MM.1S (cell line): ENCODE measurements at regions not wholly inside any gene's neighbourhood (a gene's known extent, or its start where the extent isn't known, plus 50 kb on each side); places are given as distances from the start of the nearest gene placed in this dataset.

Source experiments
- DNase-seq: peaks from one replicate; pipeline ENCODE4 v3.0.0-alpha.2; 2015
- H2AFZ ChIP-seq: fragments of 300-600 bp; sonication (generic); 2 replicates; pipeline ENCODE4 v1.6.0; 2016; ENCODE audit warnings: antibody characterized with exemption, low read length
- H3F3A ChIP-seq: fragments of 300-600 bp; sonication (generic); 2 replicates; pipeline ENCODE4 v1.6.1; 2016; ENCODE audit warnings: mild to moderate bottlenecking, antibody characterized with exemption, low read length, moderate library complexity, mixed read lengths; ENCODE audit not compliant: insufficient read depth
- H3K27ac ChIP-seq: fragments of 300-600 bp; sonication (generic); 2 replicates; pipeline ENCODE4 v1.5.1; 2016; ENCODE audit warnings: mild to moderate bottlenecking, low read length
- H3K27me3 ChIP-seq: fragments of 300-600 bp; sonication (generic); replicated peaks from 2 replicates; pipeline ENCODE4 v1.6.0; 2016; ENCODE audit warnings: low read length; ENCODE audit not compliant: insufficient read depth
- H3K36me3 ChIP-seq: fragments of 300-600 bp; sonication (generic); replicated peaks from 2 replicates; pipeline ENCODE4 v1.6.1; 2016; ENCODE audit warnings: mild to moderate bottlenecking, low read length, mixed read lengths; ENCODE audit not compliant: insufficient read depth
- H3K4me1 ChIP-seq: fragments of 300-600 bp; sonication (generic); 2 replicates; pipeline ENCODE4 v1.6.1; 2016; ENCODE audit warnings: low read length, mixed read lengths
- H3K4me2 ChIP-seq: fragments of 300-600 bp; sonication (generic); 2 replicates; pipeline ENCODE4 v1.6.0; 2016; ENCODE audit warnings: low read depth, low read length
- H3K4me3 ChIP-seq: fragments of 300-600 bp; sonication (generic); 2 replicates; pipeline ENCODE4 v1.5.1; 2016; ENCODE audit warnings: low read length, mixed read lengths
- H3K79me2 ChIP-seq: fragments of 300-600 bp; sonication (generic); 2 replicates; pipeline ENCODE4 v1.6.1; 2016; ENCODE audit warnings: mixed run types, low read length, mixed read lengths
- H3K9ac ChIP-seq: fragments of 300-600 bp; sonication (generic); 2 replicates; pipeline ENCODE4 v1.6.1; 2016; ENCODE audit warnings: low read length, mixed read lengths
- H3K9me2 ChIP-seq: fragments of 300-600 bp; sonication (generic); replicated peaks from 2 replicates; pipeline ENCODE4 v1.6.1; 2016; ENCODE audit warnings: mild to moderate bottlenecking, low read length, mixed read lengths; ENCODE audit not compliant: insufficient read depth
- H3K9me3 ChIP-seq: fragments of 300-600 bp; sonication (generic); replicated peaks from 2 replicates; pipeline ENCODE4 v1.6.1; 2016; ENCODE audit warnings: mild to moderate bottlenecking, low read length, mixed read lengths; ENCODE audit not compliant: insufficient read depth
- H4K20me1 ChIP-seq: fragments of 300-600 bp; sonication (generic); 2 replicates; pipeline ENCODE4 v1.6.1; 2016; ENCODE audit warnings: mild to moderate bottlenecking, low read length, moderate library complexity, mixed read lengths; ENCODE audit not compliant: insufficient read depth
- CTCF ChIP-seq: fragments of 300-600 bp; sonication (generic); IDR thresholded peaks from 2 replicates; pipeline ENCODE4 v1.5.1; 2016; ENCODE audit warnings: antibody characterized with exemption, low read length, mixed read lengths
- EZH2 ChIP-seq: fragments of 300-600 bp; sonication (generic); optimal IDR thresholded peaks from 2 replicates; pipeline ENCODE3; 2017; ENCODE audit warnings: low read depth, mild to moderate bottlenecking, antibody characterized with exemption, low read length, mixed read lengths
- EZH2phosphoT487 ChIP-seq: fragments of 300-600 bp; sonication (generic); IDR thresholded peaks from 2 replicates; pipeline ENCODE4 v1.6.1; 2018; ENCODE audit warnings: antibody characterized with exemption, low read length

- Histone ChIP-seq H3F3A (no peaks in the 10 kb centered on the region), H4K20me1 (no peaks in the 10 kb centered on the region), H3K27me3 (no peaks in the 10 kb centered on the region), H2AFZ (no peak overlapping the region), H3K4me2 (no peak overlapping the region), H3K9me2 (no peaks in the 10 kb centered on the region), H3K27ac (no peak overlapping the region), H3K79me2 (no peaks in the 10 kb centered on the region), H3K4me1 (no peaks in the 10 kb centered on the region), H3K4me3 (no peak overlapping the region), H3K9ac (no peak overlapping the region), H3K9me3 (no peaks in the 10 kb centered on the region), H3K36me3 (no peaks in the 10 kb centered on the region)
- TF ChIP-seq CTCF (no peak), EZH2 (no peak), EZH2phosphoT487 (no peak)
- no peak for DNase-seq
Measured at GRCh38 chr3:144444061-144444460, 472.4 kb downstream of the DIPK2A start.

- Histone ChIP-seq H3K4me3 (no peak overlapping the region), H2AFZ (no peak overlapping the region), H3K4me1 (no peaks in the 10 kb centered on the region), H4K20me1 (no peaks in the 10 kb centered on the region), H3K36me3 (no peaks in the 10 kb centered on the region), H3K27ac (no peak overlapping the region), H3K9me2 (no peaks in the 10 kb centered on the region), H3K9me3 (no peaks in the 10 kb centered on the region), H3K4me2 (no peak overlapping the region), H3K9ac (no peak overlapping the region), H3K79me2 (no peaks in the 10 kb centered on the region), H3F3A (no peaks in the 10 kb centered on the region), H3K27me3 (no peaks in the 10 kb centered on the region)
- no peak for DNase-seq
- TF ChIP-seq EZH2 (no peak), CTCF (no peak), EZH2phosphoT487 (no peak)
Measured at GRCh38 chr3:144444546-144444945, 472.9 kb downstream of the DIPK2A start.

GRCh38 chr3:144455841-144456440, 484.3 kb downstream of the DIPK2A start:
- no peak overlapping the region for H3K4me2 ChIP-seq
- H3K4me3 ChIP-seq = no peak overlapping the region
- no peaks in the 10 kb centered on the region for H3K36me3 ChIP-seq
- no peaks in the 10 kb centered on the region for H3F3A ChIP-seq
- TF ChIP-seq CTCF = no peak
- H3K9me2 ChIP-seq = no peaks in the 10 kb centered on the region
- no peak overlapping the region for H2AFZ ChIP-seq
- H3K4me1 ChIP-seq = no peaks in the 10 kb centered on the region
- no peak for DNase-seq
- H3K79me2 ChIP-seq = no peaks in the 10 kb centered on the region
- no peak overlapping the region for H3K9ac ChIP-seq
- H4K20me1 ChIP-seq = no peaks in the 10 kb centered on the region
- H3K9me3 ChIP-seq = no peaks in the 10 kb centered on the region
- H3K27me3 ChIP-seq = no peaks in the 10 kb centered on the region
- H3K27ac ChIP-seq = no peak overlapping the region
